ENCODE measurements at regions not wholly inside any gene's neighbourhood (a gene's known extent, or its start where the extent isn't known, plus 50 kb on each side); places are given as distances from the start of the nearest gene placed in this dataset.

DNA sequence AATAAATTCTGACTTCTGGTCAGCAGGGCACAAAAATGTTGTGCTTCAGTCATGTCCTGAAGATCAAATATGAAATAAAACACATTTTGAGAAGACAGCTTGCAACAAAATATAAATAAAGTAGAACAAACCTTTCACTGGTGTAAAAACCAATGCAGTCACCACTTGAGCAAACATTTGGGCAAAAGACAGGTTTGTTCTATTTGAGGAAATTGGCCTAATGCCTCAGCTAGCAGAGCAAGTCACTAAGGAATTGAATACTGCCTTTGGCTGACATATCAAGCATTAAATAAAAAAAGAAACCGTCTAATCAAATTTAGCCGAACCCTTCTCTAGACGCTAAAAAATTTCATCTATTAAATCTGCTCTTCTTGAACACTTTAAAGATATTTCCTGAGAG is 475.4 kb upstream of the CNTN3 start:
- no peak overlapping the region for H3K4me3 ChIP-seq
- no peak for DNase-seq
- H3K27me3 ChIP-seq, result no peaks in the 10 kb centered on the region
- no peaks in the 10 kb centered on the region for H3K36me3 ChIP-seq
- no peaks in the 10 kb centered on the region for H3K9me3 ChIP-seq

DNA sequence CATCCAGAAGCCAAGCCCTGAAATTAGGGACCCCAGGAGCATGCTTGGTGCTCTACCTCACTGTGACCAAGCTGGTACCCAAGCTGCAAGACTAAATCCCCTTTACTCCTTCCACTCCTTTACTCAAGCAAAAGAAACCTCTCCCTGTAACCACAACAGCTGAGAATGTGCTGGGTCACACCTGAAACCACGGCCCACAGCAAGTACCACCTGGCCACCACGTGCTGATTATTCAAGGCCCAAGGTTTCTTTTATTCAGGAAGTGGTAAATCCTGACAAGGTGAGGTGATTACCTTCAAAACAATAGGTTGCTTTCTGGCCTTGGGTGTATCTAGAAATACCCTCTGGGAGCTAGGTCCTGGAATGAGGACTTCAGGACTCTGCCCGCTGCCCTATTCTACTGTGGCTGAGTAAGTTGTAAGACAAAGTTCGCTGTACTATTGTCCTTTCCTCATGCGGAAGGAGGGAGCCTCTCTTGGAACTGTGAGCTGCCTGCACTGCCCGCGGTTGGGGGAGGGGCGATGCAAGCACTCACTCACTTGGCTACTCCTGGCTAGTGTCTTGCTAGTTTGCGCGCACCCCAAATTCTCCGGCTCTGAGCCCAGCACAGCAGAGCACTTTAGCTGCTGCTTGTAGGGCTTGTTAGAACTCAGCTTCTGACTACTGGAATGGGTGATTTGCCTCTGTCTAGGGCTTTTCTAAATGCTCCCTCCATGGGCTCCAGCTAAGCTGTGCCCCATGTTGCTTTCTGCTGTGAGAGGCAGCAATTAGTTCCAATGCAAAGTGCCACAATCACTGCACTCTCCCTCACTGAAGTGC is 487.1 kb upstream of the CNTN3 start:
- no peaks in the 10 kb centered on the region for H3K27me3 ChIP-seq
- H3K36me3 ChIP-seq, result no peaks in the 10 kb centered on the region
- no peaks in the 10 kb centered on the region for H3K9me3 ChIP-seq
- DNase-seq, result peak; percentile 0
- H3K4me3 ChIP-seq, result no peak overlapping the region

DNA sequence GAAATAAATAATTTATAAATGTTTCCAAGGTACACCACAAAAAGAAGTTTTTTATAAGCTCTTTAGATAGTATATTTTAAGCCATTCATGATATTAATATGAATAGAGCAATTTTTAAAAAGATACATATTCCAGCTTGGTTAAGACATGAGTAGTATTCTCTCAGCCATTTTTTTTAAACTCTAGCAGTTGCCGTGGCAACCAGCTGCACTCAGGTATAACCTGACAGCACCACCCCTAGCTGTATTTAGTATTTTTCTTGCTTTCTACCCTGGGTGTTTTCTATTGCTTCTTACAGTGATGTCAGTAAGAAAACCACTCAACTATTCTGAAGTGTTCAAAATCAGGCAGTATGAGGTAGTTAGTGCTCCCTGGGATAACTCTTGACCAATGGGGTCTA is 496.3 kb upstream of the CNTN3 start:
- no peak for DNase-seq
- no peak overlapping the region for H3K4me3 ChIP-seq
- no peaks in the 10 kb centered on the region for H3K9me3 ChIP-seq
- H3K36me3 ChIP-seq, result no peaks in the 10 kb centered on the region
- no peaks in the 10 kb centered on the region for H3K27me3 ChIP-seq

DNA sequence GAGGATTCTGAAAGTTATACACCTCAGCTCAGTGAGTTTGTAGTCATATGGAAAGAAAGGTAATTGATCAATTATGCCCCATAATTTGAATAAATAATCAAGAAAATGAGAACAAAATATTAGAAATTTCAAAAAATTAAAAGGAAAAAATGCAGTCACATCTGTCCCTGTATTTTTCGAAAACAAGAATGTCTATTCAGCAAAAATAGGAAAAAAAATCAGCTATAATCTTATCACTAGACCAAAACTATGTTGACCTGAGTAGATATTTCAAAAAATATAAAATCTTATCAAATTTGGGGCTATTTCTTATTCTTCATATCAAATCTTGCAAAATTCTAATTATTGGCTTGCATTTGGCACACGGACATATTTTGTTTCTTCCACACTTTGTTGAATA is 501.2 kb upstream of the CNTN3 start:
- no peaks in the 10 kb centered on the region for H3K36me3 ChIP-seq
- H3K4me3 ChIP-seq, result no peak overlapping the region
- no peaks in the 10 kb centered on the region for H3K9me3 ChIP-seq
- no peak for DNase-seq
- no peaks in the 10 kb centered on the region for H3K27me3 ChIP-seq

DNA sequence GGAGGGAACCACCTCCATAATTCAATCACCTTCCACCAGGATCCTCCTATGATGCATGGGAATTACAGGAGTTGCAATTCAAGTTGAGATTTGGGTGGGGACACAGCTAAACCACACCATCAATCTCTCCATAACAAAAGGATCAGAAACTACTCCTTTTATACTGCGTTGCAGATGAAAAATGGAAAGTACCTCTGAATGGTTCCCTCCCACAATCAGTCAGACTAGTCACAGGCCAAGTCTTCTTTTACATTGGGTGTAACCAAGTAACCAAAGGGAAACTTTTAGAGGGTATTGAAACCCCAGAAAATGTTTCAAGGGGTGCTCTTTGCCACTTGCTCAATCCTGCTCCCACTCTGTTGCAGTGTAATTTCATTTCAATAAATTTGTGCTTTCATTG is 504.3 kb upstream of the CNTN3 start:
- Histone ChIP-seq H3K9me3 (no peaks in the 10 kb centered on the region), H3K27me3 (no peaks in the 10 kb centered on the region), H3K36me3 (no peaks in the 10 kb centered on the region), H3K4me3 (no peak overlapping the region)
- DNase-seq, result no peak

DNA sequence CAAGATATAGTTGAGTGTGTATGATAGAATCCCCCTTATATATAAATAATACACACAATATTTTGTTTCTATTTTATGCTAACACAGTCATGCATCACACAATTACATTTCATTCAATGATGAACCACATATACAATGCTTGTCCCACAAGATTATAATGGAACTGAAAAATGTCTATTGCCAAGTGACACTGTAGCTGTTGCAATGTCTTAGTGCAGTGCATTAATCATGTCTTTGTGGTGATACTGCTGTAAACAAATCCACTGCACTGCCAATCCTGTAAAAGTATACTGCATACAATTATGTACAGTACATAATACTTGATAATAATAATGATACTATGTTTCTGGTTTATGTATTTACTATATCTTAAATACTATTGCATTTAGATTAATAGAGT is 512.1 kb upstream of the CNTN3 start:
- no peak for DNase-seq
- H3K36me3 ChIP-seq, result no peaks in the 10 kb centered on the region
- no peaks in the 10 kb centered on the region for H3K27me3 ChIP-seq
- H3K4me3 ChIP-seq, result no peak overlapping the region
- no peaks in the 10 kb centered on the region for H3K9me3 ChIP-seq

DNA sequence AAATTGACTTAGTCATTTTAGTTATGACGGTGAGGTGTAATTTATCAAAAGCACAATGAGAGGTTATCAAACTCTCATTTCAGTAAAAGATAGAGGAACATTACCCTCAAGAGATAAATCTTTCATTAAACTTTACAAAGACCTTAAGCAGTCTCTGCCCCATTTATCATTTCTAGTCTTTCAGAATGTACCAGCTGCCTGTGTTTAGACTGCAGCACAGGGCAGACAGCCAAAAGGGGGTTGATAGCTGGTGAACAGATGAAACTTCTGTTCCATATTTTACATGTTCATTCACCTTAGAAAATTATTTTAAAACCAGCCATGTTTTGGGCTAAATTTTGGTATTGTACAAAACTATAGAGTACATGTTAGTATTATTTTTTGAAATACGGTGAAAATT is 514.6 kb upstream of the CNTN3 start:
- Histone ChIP-seq H3K4me3 (no peak overlapping the region), H3K27me3 (no peaks in the 10 kb centered on the region), H3K9me3 (no peaks in the 10 kb centered on the region), H3K36me3 (no peaks in the 10 kb centered on the region)
- no peak for DNase-seq

DNA sequence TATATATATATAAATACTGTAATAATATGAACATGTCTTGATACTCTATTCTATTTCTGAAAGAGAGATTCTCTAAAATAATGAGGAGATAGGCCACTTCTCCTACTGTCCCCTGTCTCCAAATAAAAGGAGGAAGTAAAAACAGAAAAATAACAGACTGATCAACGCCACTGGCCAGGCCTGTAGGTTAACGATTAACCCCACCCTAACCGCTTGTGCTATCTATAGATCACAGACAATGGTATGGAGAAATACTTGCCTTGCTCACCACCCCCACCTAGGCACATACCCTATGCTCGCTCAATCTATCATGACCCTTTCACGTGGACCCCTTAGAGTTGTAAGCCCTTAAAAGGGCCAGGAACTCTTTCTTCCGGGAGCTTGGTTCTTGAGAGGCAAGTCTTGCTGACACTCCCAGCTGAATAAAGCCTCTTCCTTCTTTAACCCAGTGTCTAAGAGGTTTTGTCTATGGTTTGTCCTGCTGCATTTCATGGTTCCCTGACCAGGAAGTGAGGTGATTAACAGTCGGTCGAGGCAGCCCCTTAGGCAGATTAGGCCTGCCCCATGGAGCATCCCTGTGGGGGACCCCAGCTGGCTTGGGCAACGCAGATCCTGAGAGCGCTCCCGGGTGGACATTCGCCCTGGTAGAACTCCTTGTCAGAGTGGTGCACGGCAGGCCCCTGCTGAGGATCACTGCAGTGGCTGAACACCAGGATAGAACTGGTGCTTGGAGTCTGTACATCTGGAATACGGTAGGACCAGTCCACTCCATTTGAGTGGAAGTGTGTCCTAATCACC is 521.8 kb upstream of the CNTN3 start:
- no peak for DNase-seq
- Histone ChIP-seq H3K36me3 (no peaks in the 10 kb centered on the region), H3K9me3 (no peaks in the 10 kb centered on the region), H3K27me3 (no peaks in the 10 kb centered on the region), H3K4me3 (no peak overlapping the region)

DNA sequence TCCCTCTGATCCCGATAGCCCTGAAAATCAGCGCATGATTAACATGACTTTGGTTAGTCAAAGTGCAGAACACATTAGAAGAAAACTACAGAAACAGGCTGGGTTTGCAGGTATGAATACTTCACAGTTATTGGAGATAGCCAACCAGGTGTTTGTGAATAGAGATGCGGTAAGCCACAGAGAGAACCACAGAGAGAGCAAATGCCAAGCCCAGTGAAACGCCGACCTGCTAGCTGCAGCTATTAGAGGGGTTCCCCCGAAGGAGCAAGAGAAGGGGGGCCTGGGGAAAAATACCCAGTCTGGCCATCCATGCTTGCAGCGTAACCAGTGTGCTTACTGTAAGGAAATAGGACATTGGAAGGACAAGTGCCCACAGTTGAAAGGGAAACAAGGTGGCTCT is 523.9 kb upstream of the CNTN3 start:
- DNase-seq, result no peak
- Histone ChIP-seq H3K36me3 (no peaks in the 10 kb centered on the region), H3K9me3 (no peaks in the 10 kb centered on the region), H3K27me3 (no peaks in the 10 kb centered on the region), H3K4me3 (no peak overlapping the region)

DNA sequence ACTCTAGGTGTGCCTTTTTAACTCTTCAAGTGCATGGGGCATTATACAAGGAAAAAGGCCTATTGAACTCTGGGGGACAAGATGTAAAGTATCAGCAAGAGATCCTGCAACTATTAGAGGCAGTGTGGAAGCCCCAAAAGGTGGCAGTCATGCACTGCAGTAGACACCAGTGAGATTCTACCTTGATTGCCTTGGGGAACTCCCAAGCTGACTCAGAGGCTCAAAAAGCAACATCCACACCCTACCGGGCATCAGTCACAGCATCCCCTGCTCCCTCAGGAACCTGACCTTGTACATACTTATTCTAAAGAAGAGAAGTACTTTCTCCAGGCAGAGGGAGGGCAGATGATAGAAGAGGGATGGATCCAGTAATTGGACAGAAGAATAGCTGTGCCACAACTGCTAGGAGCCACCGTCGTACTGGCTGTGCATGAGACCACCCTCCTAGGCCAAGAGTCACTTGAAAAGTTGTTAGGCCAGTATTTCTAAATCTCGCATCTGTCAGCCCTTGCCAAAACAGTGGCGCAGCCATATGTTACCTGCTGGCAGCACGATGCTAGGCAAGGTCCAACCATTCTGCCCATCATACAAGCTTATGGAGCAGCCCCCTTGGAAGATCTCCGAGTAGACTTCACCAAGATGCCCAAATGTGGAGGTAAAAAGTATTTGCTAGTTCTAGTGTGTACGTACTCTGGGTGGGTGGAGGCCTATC is 523.1 kb upstream of the FRG2C start:
- Histone ChIP-seq H3K36me3 (no peaks in the 10 kb centered on the region), H3K4me3 (no peak overlapping the region), H3K9me3 (no peaks in the 10 kb centered on the region), H3K27me3 (no peaks in the 10 kb centered on the region)
- no peak for DNase-seq

DNA sequence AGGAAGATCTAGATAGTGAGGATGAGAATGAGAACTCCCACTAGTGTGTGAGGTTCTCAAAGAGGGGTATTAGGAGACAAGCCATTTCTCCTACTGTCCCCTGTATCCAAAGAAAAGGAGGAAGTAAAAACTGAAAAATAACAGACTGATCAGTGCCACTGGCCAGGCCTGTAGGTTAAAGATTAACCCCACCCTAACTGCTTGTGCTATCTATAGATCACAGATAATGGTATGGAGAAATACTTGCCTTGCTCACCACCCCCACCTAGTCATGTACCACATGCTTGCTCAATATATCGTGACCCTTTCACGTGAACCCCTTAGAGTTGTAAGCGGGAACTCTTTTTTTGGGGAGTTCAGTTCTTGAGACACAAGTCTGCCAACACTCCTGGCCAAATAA is 519.7 kb upstream of the FRG2C start:
- no peaks in the 10 kb centered on the region for H3K36me3 ChIP-seq
- H3K27me3 ChIP-seq, result no peaks in the 10 kb centered on the region
- H3K9me3 ChIP-seq, result no peaks in the 10 kb centered on the region
- H3K4me3 ChIP-seq, result no peak overlapping the region
- DNase-seq, result no peak

DNA sequence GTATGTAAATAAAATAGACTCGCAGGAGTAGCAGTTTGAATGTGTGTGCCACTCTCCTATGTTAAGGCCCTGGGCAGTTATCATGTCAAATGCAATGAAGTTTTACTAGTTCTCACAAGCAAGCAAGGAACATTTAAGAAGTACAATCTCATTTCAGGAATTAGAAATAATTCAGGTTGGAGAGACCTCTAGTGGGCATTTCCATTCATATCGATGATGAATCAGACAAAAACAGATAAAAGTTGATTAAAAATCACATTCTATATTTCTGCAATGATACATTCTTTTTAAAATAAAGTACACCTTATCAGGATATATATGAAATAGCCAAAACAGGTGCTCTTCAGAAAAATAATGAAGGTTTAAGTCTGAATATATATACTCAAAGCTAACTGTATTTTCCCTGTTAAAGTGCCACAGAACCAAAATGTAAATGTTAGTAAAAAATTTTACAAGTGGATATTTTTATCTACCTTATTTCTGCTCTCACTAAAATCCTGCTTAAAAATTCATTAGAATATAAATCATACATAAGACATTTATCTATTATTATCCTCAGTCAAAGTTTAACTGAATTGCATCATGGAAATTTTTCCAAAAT is 492.4 kb upstream of the FRG2C start:
- Histone ChIP-seq H3K4me3 (no peak overlapping the region), H3K27me3 (no peaks in the 10 kb centered on the region), H3K9me3 (no peaks in the 10 kb centered on the region), H3K36me3 (no peaks in the 10 kb centered on the region)
- DNase-seq, result no peak

DNA sequence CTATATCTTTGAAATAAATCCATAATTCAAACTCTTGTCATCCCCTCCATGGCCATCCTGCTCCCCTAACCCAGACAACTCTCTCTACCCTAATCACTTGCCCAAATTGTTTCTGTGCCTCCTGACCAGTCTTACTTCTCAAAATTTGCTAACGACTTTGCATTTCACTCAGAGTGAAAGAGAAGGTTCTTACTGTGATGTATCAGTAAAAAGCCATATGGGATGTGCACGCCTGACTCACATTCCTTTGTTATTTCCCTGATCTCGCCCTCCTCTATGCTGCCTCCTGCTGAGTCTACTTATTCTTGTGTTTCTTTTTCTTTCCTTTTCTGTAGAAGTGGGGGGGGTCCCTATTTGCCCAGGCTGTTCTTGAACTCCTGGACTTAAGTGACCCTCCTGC is 487.2 kb upstream of the FRG2C start:
- Histone ChIP-seq H3K4me3 (no peak overlapping the region), H3K36me3 (no peaks in the 10 kb centered on the region), H3K9me3 (no peaks in the 10 kb centered on the region), H3K27me3 (no peaks in the 10 kb centered on the region)
- peak; percentile 0 for DNase-seq

DNA sequence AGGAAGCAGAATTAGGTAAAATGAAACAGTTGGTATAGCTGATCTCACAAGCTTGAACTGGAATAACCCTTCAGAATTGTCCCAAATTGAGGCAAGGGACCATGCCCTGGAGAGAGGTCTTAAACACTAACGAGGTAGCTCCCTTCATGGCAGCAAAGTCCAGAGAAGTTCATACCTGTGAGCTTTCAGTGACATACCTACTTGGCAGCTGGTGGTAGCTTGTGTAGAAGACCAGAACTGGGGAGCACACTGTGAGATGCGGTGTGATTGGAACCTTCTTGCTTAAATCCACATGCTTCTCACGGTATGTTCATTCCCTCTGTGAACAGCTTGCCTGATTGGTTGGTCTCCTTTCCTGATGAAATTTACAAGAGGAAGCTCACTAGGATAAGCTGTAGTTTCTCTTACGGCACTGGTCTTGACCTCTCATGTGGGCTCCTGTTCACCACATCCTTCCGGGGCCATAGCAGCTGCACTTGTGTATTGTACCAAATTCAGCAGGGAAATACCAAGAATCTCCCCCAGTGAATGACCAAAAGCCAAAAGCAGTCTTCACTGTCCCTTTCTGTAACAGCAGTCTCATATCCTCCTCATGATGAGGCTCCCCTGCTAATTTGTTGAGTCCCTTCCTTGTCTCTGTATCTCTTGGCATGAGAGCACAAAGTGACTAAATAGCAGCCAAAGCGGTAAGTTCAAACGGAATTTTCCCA is 483.7 kb upstream of the FRG2C start:
- Histone ChIP-seq H3K9me3 (no peaks in the 10 kb centered on the region), H3K27me3 (no peaks in the 10 kb centered on the region), H3K36me3 (no peaks in the 10 kb centered on the region), H3K4me3 (no peak overlapping the region)
- DNase-seq, result no peak

DNA sequence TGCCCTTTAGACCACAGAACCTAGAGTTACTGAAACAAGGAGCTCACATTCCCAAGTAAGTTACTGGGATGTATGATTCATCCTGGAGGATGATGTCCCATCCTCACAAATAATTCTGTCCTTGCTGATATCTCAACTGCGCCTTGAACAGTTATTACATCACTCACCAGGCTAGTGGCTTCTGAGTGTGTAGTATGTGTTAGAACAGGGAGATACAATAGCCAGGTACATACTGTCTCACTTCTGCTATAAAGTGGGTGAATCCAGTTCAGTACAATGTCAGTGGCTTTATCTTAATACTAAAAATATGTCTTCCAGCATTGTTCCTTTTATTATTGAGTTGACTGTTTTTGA is 483.2 kb upstream of the FRG2C start:
- H3K27me3 ChIP-seq, result no peaks in the 10 kb centered on the region
- H3K36me3 ChIP-seq, result no peaks in the 10 kb centered on the region
- H3K9me3 ChIP-seq, result no peaks in the 10 kb centered on the region
- no peak for DNase-seq
- no peak overlapping the region for H3K4me3 ChIP-seq

DNA sequence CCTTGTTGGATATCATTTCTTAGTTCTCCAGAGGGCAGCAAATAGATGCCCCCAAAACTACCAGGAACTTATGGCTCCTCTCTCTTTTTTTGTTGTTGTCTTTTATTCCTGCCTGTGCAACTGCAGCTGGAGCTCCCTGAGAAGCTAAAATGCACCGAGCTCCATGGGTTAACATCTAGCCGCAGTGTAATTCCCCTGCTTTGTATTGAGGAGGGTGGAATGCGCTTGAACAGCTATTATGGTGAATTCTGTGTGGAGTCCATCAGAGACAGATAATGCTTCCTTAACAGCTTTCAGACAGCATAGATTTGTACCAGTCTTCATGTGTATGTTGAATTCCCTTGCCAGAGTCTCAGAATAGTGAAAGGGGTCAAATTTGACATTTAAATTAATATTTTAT is 475.2 kb upstream of the FRG2C start:
- H3K9me3 ChIP-seq, result no peaks in the 10 kb centered on the region
- no peak for DNase-seq

DNA sequence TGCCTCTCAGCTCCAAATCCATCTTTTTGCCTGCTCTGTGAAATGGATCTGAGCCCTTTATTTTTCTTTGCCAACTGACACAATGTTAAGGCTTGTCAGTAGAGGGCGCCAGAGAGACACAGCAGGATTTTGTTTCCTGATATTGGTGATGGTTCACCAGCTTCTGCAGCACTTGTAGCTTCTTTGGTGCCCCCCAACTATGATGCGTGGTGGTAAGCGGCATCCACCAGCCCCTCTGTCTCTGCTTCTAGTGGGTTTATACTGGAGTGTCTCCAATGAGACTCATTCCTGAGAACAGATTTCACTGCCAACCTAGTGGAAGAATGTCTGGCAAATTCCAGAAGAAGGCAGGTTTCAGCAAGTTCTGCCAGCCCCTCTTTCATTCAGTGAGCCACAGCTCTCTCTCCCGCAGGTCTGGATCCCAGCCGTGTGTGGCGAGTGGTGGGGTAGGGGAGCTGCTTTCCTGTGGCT is 471.9 kb upstream of the FRG2C start:
- DNase-seq, result peak; percentile 6
- no peaks in the 10 kb centered on the region for H3K27me3 ChIP-seq
- no peak overlapping the region for H3K4me3 ChIP-seq
- no peaks in the 10 kb centered on the region for H3K9me3 ChIP-seq
- no peaks in the 10 kb centered on the region for H3K36me3 ChIP-seq

More for the DNA sequence above, 475.2 kb upstream of the FRG2C start:
- Histone ChIP-seq H3K27me3 (no peaks in the 10 kb centered on the region), H3K36me3 (no peaks in the 10 kb centered on the region), H3K4me3 (no peak overlapping the region)

Measured in MG63 (cell line).